GM10266 (cell line): ENCODE measurements at regions not wholly inside any gene's neighbourhood (a gene's known extent, or its start where the extent isn't known, plus 50 kb on each side); places are given as distances from the start of the nearest gene placed in this dataset.

ENCODE experiments used
- DNase-seq: peaks from one replicate; pipeline ENCODE4 v3.0.0; 2012; ENCODE audit errors: extremely low spot score
- TF ChIP-seq, protein P1 (sequence below): IDR thresholded peaks from 2 replicates; pipeline ENCODE4 v1.5.1; 2012; ENCODE audit warnings: mild to moderate bottlenecking, low read depth; ENCODE audit not compliant: control insufficient read depth, insufficient read depth; ENCODE audit errors: missing control alignments

DNA sequence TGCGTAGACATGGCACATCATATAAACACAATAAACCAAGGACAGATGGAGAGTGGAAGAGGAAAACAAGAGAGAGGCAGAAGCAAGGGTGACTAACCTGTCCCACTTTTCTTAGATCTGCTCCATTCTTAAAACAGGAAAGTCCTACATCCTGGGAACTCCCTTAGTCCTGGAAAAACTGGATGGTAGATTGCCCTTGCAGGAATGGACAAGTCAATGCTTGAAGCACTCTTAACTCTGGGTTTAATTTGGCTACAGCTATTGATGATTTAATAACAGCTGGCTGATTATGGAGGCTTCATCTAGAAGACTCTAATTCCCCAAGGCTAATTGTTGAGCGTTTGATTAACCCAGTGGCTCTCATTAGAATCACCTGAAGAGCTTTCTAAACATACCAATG lies 258.8 kb downstream of the MIAT start:
- no peak for DNase-seq
- TF ChIP-seq, protein P1, sequence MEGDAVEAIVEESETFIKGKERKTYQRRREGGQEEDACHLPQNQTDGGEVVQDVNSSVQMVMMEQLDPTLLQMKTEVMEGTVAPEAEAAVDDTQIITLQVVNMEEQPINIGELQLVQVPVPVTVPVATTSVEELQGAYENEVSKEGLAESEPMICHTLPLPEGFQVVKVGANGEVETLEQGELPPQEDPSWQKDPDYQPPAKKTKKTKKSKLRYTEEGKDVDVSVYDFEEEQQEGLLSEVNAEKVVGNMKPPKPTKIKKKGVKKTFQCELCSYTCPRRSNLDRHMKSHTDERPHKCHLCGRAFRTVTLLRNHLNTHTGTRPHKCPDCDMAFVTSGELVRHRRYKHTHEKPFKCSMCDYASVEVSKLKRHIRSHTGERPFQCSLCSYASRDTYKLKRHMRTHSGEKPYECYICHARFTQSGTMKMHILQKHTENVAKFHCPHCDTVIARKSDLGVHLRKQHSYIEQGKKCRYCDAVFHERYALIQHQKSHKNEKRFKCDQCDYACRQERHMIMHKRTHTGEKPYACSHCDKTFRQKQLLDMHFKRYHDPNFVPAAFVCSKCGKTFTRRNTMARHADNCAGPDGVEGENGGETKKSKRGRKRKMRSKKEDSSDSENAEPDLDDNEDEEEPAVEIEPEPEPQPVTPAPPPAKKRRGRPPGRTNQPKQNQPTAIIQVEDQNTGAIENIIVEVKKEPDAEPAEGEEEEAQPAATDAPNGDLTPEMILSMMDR = no peak

DNA sequence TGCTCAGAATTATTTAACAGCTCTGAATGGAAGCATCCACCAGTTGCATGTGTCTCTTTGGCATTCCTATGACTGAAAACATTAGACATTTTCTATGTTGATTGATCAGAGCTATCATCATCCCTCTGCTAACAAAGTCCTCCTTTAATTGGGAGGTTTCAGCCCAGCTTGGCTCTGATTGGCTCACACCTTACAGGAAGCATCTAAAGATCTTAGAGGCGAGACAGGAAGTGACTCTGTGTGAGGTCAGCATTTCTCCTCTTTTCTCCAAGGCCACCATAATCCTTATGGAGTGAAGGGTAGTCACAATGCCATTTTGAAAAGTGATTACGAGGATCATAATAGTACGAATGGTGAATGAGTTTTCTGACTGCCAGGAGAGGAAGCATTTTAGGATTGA lies 260.8 kb downstream of the MIAT start:
- no peak for DNase-seq
- TF ChIP-seq, protein P1 = no peak

DNA sequence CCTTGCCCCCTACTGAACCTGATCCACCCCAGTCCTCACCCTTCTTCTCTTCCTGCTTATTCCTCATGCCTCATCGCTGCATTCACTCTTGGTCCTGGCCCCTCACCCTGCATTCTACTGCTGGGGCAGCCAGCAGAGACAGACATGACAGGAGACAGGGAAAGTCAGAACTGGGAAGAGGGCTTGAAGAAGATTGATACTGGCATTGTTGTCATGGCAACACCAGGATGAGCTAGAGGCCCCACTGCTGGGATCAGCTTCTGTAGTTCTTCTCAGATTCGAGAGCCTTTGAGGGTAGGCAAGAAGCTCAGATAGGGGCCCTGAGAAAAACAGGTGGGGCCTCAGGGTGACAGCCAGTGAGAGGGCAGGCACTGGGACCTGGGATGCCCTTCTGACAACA lies 264.3 kb downstream of the MIAT start:
- TF ChIP-seq, protein P1 = no peak
- no peak for DNase-seq

DNA sequence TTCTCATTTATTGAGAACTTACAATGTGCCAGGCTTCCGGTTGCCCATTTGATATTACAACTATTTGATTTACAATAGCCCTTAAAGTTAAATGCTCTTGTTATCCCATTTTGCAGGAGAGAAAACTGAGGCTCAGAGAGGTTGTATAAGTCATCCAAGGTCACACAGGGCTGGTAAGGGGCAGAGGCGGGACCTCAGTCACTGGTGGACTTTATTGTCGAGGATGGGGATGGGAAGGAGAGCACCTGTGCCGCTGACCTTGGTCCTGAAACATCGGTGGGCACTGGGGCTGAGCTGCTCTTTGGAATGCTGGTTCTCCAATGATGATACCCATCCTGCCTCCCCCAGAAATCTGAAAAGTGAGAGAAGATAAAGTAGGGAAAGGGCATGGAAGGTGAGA lies 265.4 kb downstream of the MIAT start:
- DNase-seq = no peak
- TF ChIP-seq, protein P1 = no peak

DNA sequence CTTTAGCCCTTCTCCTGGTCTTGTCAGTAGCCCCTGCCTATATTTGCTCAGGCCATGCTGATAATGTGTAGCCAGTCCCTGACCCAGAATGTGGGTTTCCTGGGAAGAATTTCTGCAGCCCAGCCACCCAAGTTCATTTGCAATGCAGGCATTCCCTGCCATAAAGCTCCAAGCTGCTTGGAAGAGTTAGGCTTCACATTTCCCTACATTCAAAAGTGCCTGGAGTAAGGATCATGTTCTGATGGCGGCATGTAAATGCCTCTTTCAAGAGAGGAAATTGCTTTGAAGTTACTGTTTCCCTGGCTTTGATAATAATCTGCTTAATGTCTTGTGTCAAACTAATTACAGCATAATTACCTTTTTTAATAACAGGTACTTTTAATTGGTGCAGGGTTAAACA lies 266.1 kb downstream of the MIAT start:
- TF ChIP-seq, protein P1 = no peak
- DNase-seq = no peak

DNA sequence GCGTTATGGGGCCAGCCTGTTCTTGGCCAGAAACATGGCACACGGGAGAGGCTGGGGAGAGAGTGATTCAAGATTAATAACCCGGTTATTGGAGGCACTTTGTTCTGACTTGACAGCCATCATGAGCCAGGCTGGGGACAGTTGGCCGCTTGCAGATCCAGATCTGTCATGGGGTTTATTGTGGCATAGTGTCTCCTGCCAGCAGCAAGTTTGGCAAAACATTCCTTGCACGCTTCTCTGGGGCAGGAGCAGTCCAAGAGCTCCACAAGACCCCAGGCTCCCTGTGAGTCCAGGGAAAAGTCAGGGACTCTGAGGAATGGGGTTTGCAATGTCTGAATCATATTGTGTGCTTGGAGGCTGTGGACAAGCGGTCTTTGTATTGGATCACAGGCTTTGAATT lies 270.4 kb downstream of the MIAT start:
- no peak for DNase-seq
- TF ChIP-seq, protein P1 = no peak

DNA sequence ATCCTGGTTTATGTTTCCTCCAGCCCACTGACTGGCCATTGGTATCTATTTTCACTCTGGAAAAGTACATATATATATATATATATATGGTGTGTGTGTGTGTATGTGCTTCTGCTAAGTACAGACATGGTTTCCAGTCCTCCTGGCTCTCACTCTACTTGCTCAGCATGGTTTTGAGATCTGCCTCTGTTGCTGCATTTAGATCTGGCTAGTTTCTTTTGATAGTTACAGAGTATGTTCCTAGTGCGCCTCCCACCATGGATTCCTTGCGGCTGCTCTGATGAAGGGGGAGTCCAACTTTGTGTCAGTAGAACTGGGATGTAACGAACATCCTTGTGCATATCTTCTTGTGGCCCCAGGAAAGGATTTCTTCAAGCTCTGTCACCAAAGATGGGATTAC lies 274.1 kb downstream of the MIAT start:
- TF ChIP-seq, protein P1 = no peak
- DNase-seq = no peak
